Endothelial cell of umbilical vein (primary cell): ENCODE measurements at regions not wholly inside any gene's neighbourhood (a gene's known extent, or its start where the extent isn't known, plus 50 kb on each side); places are given as distances from the start of the nearest gene placed in this dataset.

ENCODE experiments used
- BruUV-seq: library from RNA; stranded (reverse); fragments of 400-500 nt; replicated peaks from 2 replicates; lab custom pipeline; 2021; lab: Mats Ljungman, UMichigan
- CTCF ChIA-PET: fragments of 300-600, 350-600 bp; sonication (Branson Sonifier 250); formaldehyde crosslinking; loops from one replicate; lab custom pipeline; 2021; ENCODE audit warnings: antibody characterized with exemption, inconsistent platforms; lab: Charles Lee
- POLR2A ChIA-PET: fragments of 300-600, 350-600 bp; sonication (Branson Sonifier 250); formaldehyde crosslinking; loops from one replicate; lab custom pipeline; 2021; ENCODE audit warnings: antibody characterized with exemption, inconsistent platforms; lab: Charles Lee
- DNase-seq: peaks from one replicate; pipeline ENCODE4 v3.0.0-alpha.2; 2011; ENCODE audit warnings: low read depth, low spot score
- FAIRE-seq: peaks from 2 replicates; lab custom pipeline; 2011; peaks lifted over from hg19 to GRCh38; lab: Jason Lieb, UNC
- H2AFZ ChIP-seq: 2 replicates; pipeline ENCODE4 v1.6.0; 2012; ENCODE audit warnings: low read depth, low read length, control low read depth, inconsistent platforms
- H3K27ac ChIP-seq: 2 replicates; pipeline ENCODE4 v1.5.1; 2011; ENCODE audit warnings: low read depth, mild to moderate bottlenecking, control low read depth, low read length, moderate library complexity; ENCODE audit not compliant: insufficient read depth
- H3K27me3 ChIP-seq, 2 experiments: 2 replicates each; pipeline versions ENCODE4 v1.6.0 to v1.6.1; 2011; ENCODE audit warnings: low read length in 2 of 2, mixed read lengths in 1 of 2; ENCODE audit not compliant: control insufficient read depth in 2 of 2, insufficient read depth in 2 of 2
- H3K36me3 ChIP-seq, 2 experiments: 2 replicates in 1 of 2; 3 replicates in 1 of 2; pipeline ENCODE4 v1.5.1; 2011; ENCODE audit warnings: low read length in 2 of 2, mild to moderate bottlenecking in 1 of 2, moderate library complexity in 1 of 2; ENCODE audit not compliant: control insufficient read depth in 2 of 2, insufficient read depth in 2 of 2; ENCODE audit errors: extremely low read depth in 1 of 2
- H3K4me1 ChIP-seq: 3 replicates; pipeline ENCODE4 v1.5.1; 2011; ENCODE audit warnings: mild to moderate bottlenecking, low read length; ENCODE audit not compliant: control insufficient read depth, insufficient read depth; ENCODE audit errors: extremely low read depth
- H3K4me2 ChIP-seq: 2 replicates; pipeline ENCODE4 v1.6.1; 2011; ENCODE audit warnings: low read length, control low read depth, mixed read lengths; ENCODE audit not compliant: insufficient read depth
- H3K4me3 ChIP-seq, 3 experiments: fragments of 200-600 bp in 1 of 3; sonication (generic), shearing (Covaris generic) in 1 of 3; replicated peaks in 1 of 3; 2 replicates each; pipeline ENCODE4 v1.5.1; 2011 to 2016; ENCODE audit warnings: control low read depth in 3 of 3, low read length in 3 of 3, mild to moderate bottlenecking in 2 of 3, inconsistent platforms in 1 of 3, low read depth in 1 of 3, moderate library complexity in 1 of 3; ENCODE audit not compliant: insufficient read depth in 1 of 3
- H3K79me2 ChIP-seq: 2 replicates; pipeline ENCODE4 v1.6.0; 2012; ENCODE audit warnings: low read length, inconsistent platforms; ENCODE audit not compliant: control insufficient read depth, insufficient read depth
- H3K9ac ChIP-seq: replicated peaks from 2 replicates; pipeline ENCODE3; 2011; ENCODE audit warnings: low read length, control low read depth; ENCODE audit not compliant: insufficient read depth; ENCODE audit errors: extremely low read depth
- H3K9me1 ChIP-seq: replicated peaks from 3 replicates; pipeline ENCODE4 v1.6.0; 2011; ENCODE audit warnings: mild to moderate bottlenecking, low read length; ENCODE audit not compliant: control insufficient read depth, insufficient read depth; ENCODE audit errors: extremely low read depth
- H3K9me3 ChIP-seq: replicated peaks from 2 replicates; pipeline ENCODE4 v1.5.1; 2012; ENCODE audit warnings: low read length, inconsistent platforms; ENCODE audit not compliant: control insufficient read depth, insufficient read depth
- H4K20me1 ChIP-seq: replicated peaks from 2 replicates; pipeline ENCODE3; 2011; ENCODE audit warnings: mild to moderate bottlenecking, low read length; ENCODE audit not compliant: control insufficient read depth, insufficient read depth; ENCODE audit errors: extremely low read depth
- CTCF ChIP-seq, 2 donors: IDR thresholded peaks; 1 replicate in 1 of 2; 2 replicates in 1 of 2; pipeline ENCODE4 v1.5.1; 2011; ENCODE audit warnings: low read length in 2 of 2, mild to moderate bottlenecking in 2 of 2, moderate library complexity in 2 of 2, control low read depth in 1 of 2, inconsistent platforms in 1 of 2, low read depth in 1 of 2; ENCODE audit not compliant: insufficient read depth in 1 of 2; ENCODE audit errors: extremely low read depth in 1 of 2
- EZH2 ChIP-seq: IDR thresholded peaks from 2 replicates; pipeline ENCODE4 v1.6.1; 2012; ENCODE audit warnings: borderline replicate concordance, low read depth, mild to moderate bottlenecking, moderate library complexity, low read length, inconsistent platforms; ENCODE audit not compliant: severe bottlenecking
- FOS ChIP-seq: IDR thresholded peaks from 2 replicates; pipeline ENCODE4 v1.6.1; 2011; ENCODE audit warnings: mild to moderate bottlenecking, low read length, moderate library complexity, borderline replicate concordance; ENCODE audit not compliant: insufficient read depth
- GATA2 ChIP-seq: IDR thresholded peaks from 2 replicates; pipeline ENCODE4 v1.7.0; 2011; ENCODE audit warnings: low read depth, mild to moderate bottlenecking, moderate library complexity, mixed read lengths, low read length; ENCODE audit not compliant: insufficient read length, insufficient read depth
- JUN ChIP-seq: IDR thresholded peaks from 2 replicates; pipeline ENCODE4 v1.6.1; 2011; ENCODE audit warnings: borderline replicate concordance, low read depth; ENCODE audit not compliant: insufficient read length, insufficient read depth
- MYC ChIP-seq: IDR thresholded peaks from one replicate; pipeline ENCODE4 v1.6.1; 2011; ENCODE audit warnings: mild to moderate bottlenecking, low read depth, low read length
- POLR2A ChIP-seq: IDR thresholded peaks from 2 replicates; pipeline ENCODE4 v1.6.1; 2012; ENCODE audit warnings: low read depth, mild to moderate bottlenecking, control low read depth, low read length
- POLR2AphosphoS5 ChIP-seq: IDR thresholded peaks from 2 replicates; pipeline ENCODE4 v1.6.1; 2012; ENCODE audit warnings: low read depth, mild to moderate bottlenecking, control low read depth, low read length, moderate library complexity; ENCODE audit not compliant: insufficient read depth
- dilution Hi-C: fragments of 300-500 bp; cut with MboI; formaldehyde crosslinking; loops from one replicate; pipeline ENCODE4 v1.15.0; 2019; ENCODE audit warnings: low sequenced_read_pairs; ENCODE audit not compliant: extremely low pct_ligation_motif_present
- intact Hi-C: fragments of 100-400 bp; cut with micrococcal nuclease; formaldehyde crosslinking; loops from one replicate; pipeline ENCODE4 v1.10.0; 2022
- TF ChIP-seq, protein P1 (sequence below): IDR thresholded peaks from 2 replicates; pipeline ENCODE4 v1.6.1; 2011; ENCODE audit not compliant: insufficient read depth, insufficient read length

- Histone ChIP-seq H3K36me3 (no peaks in the 10 kb centered on the region), H2AFZ (no peak overlapping the region), H3K4me3 (no peak overlapping the region), H3K4me1 (peaks cover 2% of the 10 kb centered on the region), H3K4me2 (no peak overlapping the region), H3K79me2 (no peaks in the 10 kb centered on the region), H3K9me3 (no peaks in the 10 kb centered on the region), H3K9ac (no peak overlapping the region), H3K27ac (no peak overlapping the region), H4K20me1 (no peaks in the 10 kb centered on the region), H3K27me3 (no peaks in the 10 kb centered on the region), H3K9me1 (no peaks in the 10 kb centered on the region)
- CTCF ChIA-PET = no interaction called here
- intact Hi-C loops (no loop called here), dilution Hi-C loops (no loop called here)
- no peak for TF ChIP-seq JUN
- no peak for TF ChIP-seq FOS
- no peak for TF ChIP-seq POLR2AphosphoS5
- TF ChIP-seq, protein P1, sequence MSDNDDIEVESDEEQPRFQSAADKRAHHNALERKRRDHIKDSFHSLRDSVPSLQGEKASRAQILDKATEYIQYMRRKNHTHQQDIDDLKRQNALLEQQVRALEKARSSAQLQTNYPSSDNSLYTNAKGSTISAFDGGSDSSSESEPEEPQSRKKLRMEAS = no peak
- no peak for TF ChIP-seq POLR2A
- no peak for TF ChIP-seq EZH2
- TF ChIP-seq MYC = no peak
- TF ChIP-seq GATA2 = no peak
- TF ChIP-seq CTCF (IDR thresholded peaks at IDR 0.05; ENCODE audit: extremely low read depth in 1 of 2, insufficient read depth in 1 of 2, low read depth in 1 of 2, low read length in 2 of 2) = no peak
- POLR2A ChIA-PET = no interaction called here
- DNase-seq (peak; percentile 93), FAIRE-seq (peak; percentile 8)
- no TSS peak for BruUV-seq
Observed at GRCh38 chr16:27625050-27625697, 75.2 kb downstream of the KATNIP start.
